GM12873 (cell line): ENCODE measurements at regions not wholly inside any gene's neighbourhood (a gene's known extent, or its start where the extent isn't known, plus 50 kb on each side); places are given as distances from the start of the nearest gene placed in this dataset.

Experiments
- TF ChIP-seq, protein P1 (sequence below): IDR thresholded peaks from 2 replicates; pipeline ENCODE4 v1.5.1; 2012; ENCODE audit warnings: low read depth, mild to moderate bottlenecking, moderate library complexity, low read length, control low read depth; ENCODE audit not compliant: insufficient read depth; ENCODE audit errors: missing control alignments

DNA sequence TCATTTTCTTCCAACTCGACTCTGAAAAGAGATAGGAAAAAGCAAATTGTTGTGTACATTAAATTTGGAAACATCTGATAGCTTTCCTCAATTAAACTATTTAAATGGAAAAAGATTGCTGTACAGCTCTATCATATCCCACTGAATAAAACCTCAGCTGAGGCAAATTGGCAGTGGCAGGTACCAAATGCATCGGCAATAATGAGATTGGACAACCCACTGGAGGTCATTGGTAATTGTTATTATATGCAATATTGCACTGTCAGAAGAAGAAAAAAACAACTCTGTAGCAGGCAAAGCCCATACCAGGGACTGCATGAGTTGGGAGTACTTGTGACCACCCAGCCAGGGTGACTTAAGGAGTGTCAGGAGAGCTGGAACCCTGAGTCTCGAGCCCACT, 291.6 kb upstream of the SKOR2 start:
- TF ChIP-seq, protein P1, sequence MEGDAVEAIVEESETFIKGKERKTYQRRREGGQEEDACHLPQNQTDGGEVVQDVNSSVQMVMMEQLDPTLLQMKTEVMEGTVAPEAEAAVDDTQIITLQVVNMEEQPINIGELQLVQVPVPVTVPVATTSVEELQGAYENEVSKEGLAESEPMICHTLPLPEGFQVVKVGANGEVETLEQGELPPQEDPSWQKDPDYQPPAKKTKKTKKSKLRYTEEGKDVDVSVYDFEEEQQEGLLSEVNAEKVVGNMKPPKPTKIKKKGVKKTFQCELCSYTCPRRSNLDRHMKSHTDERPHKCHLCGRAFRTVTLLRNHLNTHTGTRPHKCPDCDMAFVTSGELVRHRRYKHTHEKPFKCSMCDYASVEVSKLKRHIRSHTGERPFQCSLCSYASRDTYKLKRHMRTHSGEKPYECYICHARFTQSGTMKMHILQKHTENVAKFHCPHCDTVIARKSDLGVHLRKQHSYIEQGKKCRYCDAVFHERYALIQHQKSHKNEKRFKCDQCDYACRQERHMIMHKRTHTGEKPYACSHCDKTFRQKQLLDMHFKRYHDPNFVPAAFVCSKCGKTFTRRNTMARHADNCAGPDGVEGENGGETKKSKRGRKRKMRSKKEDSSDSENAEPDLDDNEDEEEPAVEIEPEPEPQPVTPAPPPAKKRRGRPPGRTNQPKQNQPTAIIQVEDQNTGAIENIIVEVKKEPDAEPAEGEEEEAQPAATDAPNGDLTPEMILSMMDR, result no peak

DNA sequence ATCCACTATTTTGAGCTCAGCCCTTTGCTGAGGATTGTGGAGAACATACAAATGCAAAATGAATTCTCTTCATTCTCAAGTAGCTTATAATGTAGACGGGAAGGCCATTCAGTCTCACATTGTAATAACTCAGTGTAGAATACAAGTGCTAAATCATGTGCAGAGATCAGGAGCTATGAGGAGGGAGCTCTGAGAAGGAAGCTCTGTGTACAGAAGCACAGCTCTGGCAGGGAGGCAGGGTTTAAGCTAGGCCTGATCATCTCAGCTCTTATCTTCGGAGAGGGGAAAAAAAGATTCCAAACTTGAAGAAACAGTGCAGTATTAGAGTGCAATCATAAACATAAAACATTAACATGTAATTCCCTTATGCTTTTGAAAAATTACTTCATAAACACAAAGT, 291.1 kb upstream of the SKOR2 start:
- TF ChIP-seq, protein P1, result no peak

DNA sequence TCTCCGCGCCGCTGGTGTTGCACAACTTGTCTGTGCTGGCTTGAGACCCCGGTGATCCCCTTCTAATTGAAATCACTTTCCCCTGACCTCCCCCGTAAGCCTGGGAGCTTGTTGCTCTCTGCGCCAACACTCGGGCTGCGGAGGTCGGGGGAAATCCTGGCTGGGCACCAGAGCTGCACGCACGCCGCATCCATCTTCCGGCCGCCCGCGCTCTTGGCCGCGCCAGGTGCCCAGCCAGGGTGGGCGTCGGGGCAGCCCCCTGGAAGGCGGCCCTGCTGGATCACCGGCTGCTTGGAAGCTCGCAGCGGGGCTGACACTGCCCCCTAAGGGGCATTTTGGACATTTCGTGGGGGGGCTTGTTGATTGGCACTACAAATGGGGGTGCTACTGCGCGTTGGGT, 280.3 kb upstream of the SKOR2 start:
- TF ChIP-seq, protein P1, result no peak

DNA sequence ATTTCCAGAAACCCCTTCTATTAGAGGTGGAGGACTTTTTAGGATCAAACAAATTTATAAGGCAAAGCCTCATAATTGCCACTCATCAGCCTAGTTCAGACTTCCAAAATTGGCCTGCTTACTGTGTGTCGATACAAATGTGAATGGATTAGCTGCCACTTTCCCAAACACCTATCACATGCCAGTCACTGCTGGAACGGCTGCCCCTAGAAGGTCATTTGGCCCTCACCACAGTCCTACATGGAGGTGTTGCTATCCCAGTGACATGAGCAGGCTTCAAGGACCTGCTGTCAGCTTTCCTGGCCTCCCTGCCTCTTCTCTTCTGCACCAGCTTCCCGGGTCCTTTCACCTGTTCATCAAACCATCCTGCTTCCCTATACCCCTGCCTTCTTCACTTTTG, 279.2 kb upstream of the SKOR2 start:
- TF ChIP-seq, protein P1, result no peak

DNA sequence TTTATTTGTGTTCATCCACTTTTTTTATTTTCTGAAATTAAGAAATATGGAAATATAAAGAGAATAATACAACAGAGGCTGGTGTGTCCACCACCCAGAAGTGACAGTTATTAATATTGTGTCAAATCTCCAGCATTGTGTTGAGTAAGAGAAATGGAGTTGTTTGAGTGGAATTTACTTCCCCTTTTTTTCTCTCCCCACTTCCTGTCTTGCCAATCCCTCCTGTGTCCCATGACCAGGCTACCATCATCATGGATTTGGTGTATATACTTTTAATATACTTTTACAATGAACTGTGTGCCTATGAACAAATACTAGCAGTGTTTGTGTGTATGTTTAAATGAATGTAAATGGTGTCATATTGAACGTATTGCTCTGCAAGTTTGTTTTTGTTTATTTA, 276.9 kb upstream of the SKOR2 start:
- TF ChIP-seq, protein P1, result no peak

DNA sequence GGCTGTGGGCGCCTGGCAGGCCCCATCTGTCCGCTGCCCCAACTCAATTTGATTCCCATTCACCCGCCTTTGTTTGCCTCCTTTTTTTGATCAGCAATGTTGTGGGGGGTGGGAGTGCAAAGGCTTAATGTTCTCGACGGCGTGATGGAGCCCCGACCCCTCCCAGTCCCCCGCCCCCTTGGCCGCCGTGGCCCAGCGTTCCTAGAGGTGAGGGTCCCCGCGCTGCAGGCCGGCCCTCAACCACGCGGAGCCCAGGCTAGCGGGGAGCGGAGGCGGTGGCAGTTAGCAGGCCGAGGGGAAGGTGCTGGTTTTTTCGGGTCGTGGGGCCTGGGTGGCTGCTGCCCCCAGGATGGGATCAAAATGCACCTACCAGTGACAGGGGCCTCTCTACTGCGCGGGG, 274.7 kb upstream of the SKOR2 start:
- TF ChIP-seq, protein P1, result no peak

DNA sequence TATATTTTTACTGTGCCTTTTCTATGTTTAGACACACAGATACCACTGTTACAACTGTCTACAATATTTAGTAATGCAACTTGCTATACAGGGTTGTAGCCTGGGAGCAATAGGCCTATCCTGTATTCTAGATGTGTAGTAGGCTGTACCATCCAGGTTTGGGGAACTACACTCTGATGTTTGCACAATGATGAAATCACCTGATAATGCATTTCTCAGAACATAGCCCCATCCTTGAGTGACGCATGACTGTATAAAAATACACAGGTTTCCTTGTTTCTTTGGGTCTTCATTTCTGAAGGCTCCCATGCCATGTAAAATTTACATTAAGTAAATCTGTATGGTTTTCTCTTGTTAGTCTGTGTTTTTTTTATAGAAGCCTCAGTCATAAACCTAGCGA, 270.9 kb upstream of the SKOR2 start:
- TF ChIP-seq, protein P1, result no peak
